ENCODE measurements at regions not wholly inside any gene's neighbourhood (a gene's known extent, or its start where the extent isn't known, plus 50 kb on each side); places are given as distances from the start of the nearest gene placed in this dataset.

GRCh38 chr6:51299621-51300380 lies 481.1 kb downstream of the TFAP2B start:
- TF ChIP-seq, protein P1, sequence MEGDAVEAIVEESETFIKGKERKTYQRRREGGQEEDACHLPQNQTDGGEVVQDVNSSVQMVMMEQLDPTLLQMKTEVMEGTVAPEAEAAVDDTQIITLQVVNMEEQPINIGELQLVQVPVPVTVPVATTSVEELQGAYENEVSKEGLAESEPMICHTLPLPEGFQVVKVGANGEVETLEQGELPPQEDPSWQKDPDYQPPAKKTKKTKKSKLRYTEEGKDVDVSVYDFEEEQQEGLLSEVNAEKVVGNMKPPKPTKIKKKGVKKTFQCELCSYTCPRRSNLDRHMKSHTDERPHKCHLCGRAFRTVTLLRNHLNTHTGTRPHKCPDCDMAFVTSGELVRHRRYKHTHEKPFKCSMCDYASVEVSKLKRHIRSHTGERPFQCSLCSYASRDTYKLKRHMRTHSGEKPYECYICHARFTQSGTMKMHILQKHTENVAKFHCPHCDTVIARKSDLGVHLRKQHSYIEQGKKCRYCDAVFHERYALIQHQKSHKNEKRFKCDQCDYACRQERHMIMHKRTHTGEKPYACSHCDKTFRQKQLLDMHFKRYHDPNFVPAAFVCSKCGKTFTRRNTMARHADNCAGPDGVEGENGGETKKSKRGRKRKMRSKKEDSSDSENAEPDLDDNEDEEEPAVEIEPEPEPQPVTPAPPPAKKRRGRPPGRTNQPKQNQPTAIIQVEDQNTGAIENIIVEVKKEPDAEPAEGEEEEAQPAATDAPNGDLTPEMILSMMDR (IDR thresholded peaks at IDR 0.05), result no peak
- Histone ChIP-seq H3K27ac (no peak overlapping the region), H3K36me3 (ENCODE audit: control insufficient read depth, insufficient read depth, low read length) (no peaks in the 10 kb centered on the region), H3K4me1 (no peaks in the 10 kb centered on the region), H3K4me2 (ENCODE audit: low read length) (no peak overlapping the region), H3K79me2 (no peaks in the 10 kb centered on the region), H3K4me3 (ENCODE audit: low read depth, low read length) (no peak overlapping the region), H2AFZ (no peak overlapping the region), H3K27me3 (ENCODE audit: control insufficient read depth, insufficient read depth, low read length) (no peaks in the 10 kb centered on the region), H3K9ac (no peak overlapping the region), H3K9me3 (ENCODE audit: control insufficient read depth, low read length) (no peaks in the 10 kb centered on the region)

DNA sequence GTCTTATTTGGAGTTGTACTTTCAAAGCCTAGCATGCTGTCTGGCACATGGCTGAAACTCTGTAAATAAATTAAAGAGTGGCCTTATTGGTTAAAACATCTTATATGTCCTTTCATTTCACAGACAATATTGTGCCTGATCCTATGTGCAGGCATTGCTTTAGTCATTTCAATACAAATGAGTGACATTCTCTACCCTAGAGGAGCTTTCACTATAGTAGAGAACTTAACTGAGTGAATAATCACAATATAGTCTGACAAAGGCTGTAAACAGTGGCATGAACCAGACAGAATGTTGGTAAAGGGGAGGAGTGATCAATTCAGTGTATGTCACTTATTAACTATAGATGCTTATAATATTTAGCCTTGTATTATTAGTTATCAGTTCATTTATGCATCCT lies 481.8 kb downstream of the TFAP2B start:
- no peak overlapping the region for H3K27ac ChIP-seq
- no peak overlapping the region for H2AFZ ChIP-seq
- TF ChIP-seq, protein P1 (IDR thresholded peaks at IDR 0.05), result no peak

GRCh38 chr6:51301962-51302361 lies 483.3 kb downstream of the TFAP2B start:
- Histone ChIP-seq H3K9ac (no peak overlapping the region), H3K79me2 (no peaks in the 10 kb centered on the region), H3K36me3 (ENCODE audit: control insufficient read depth, insufficient read depth, low read length) (no peaks in the 10 kb centered on the region), H3K27me3 (ENCODE audit: control insufficient read depth, insufficient read depth, low read length) (no peaks in the 10 kb centered on the region), H3K27ac (no peak overlapping the region), H3K4me2 (ENCODE audit: low read length) (no peak overlapping the region), H3K4me3 (ENCODE audit: low read depth, low read length) (no peak overlapping the region), H3K4me1 (no peaks in the 10 kb centered on the region), H3K9me3 (ENCODE audit: control insufficient read depth, low read length) (no peaks in the 10 kb centered on the region), H2AFZ (no peak overlapping the region)
- TF ChIP-seq, protein P1 (IDR thresholded peaks at IDR 0.05), result no peak

More for the DNA sequence above, 481.8 kb downstream of the TFAP2B start:
- no peak overlapping the region for H3K9ac ChIP-seq
- no peak overlapping the region for H3K4me2 ChIP-seq (ENCODE audit: low read length)
- H3K27me3 ChIP-seq (ENCODE audit: control insufficient read depth, insufficient read depth, low read length), result no peaks in the 10 kb centered on the region
- no peaks in the 10 kb centered on the region for H3K4me1 ChIP-seq
- H3K36me3 ChIP-seq (ENCODE audit: control insufficient read depth, insufficient read depth, low read length), result no peaks in the 10 kb centered on the region
- no peak overlapping the region for H3K4me3 ChIP-seq (ENCODE audit: low read depth, low read length)
- H3K79me2 ChIP-seq, result no peaks in the 10 kb centered on the region
- no peaks in the 10 kb centered on the region for H3K9me3 ChIP-seq (ENCODE audit: control insufficient read depth, low read length)

DNA sequence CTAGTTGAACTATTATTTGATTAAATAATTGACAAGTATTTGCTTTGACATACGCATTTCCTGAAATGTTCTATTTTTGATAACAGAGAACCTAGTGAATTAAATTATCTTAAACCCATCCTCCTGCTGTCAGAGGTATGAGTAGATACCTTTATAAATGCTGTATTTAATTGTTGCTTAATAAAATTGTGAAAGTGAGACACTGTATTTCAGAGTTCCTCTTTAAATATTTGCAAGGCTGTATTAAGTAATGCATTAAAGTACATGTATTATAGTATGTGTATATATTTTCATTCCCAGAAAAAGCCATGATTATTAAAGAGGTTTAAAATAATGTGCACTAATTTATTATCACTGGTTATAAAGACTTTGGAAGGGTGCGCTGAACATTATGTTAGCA lies 483.8 kb downstream of the TFAP2B start:
- Histone ChIP-seq H3K27ac (no peak overlapping the region), H3K9ac (no peak overlapping the region)
- TF ChIP-seq, protein P1 (IDR thresholded peaks at IDR 0.05), result no peak

DNA sequence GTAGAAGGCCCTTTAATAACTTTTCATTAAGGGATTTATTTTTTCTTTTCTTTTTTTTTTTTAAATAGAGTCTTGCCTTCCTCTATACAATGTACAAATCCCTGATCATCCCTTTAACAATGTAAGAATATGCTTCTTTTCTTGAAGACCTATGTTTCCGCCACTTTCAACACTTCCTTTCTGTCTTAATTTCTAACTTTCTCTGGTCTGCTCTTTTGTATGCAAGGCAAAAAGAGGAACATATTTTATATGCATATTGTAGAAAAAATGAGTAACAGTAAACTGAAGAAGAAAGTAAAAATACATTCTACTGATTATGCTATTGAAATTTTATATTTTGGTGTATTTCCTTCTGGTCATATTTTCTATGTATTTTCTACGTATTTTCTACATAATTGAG lies 484.7 kb downstream of the TFAP2B start:
- no peaks in the 10 kb centered on the region for H3K4me1 ChIP-seq

More for the DNA sequence above, 483.8 kb downstream of the TFAP2B start:
- Histone ChIP-seq H3K27me3 (ENCODE audit: control insufficient read depth, insufficient read depth, low read length) (no peaks in the 10 kb centered on the region), H3K4me1 (no peaks in the 10 kb centered on the region), H3K79me2 (no peaks in the 10 kb centered on the region), H3K9me3 (ENCODE audit: control insufficient read depth, low read length) (no peaks in the 10 kb centered on the region), H2AFZ (no peak overlapping the region), H3K4me2 (ENCODE audit: low read length) (no peak overlapping the region), H3K4me3 (ENCODE audit: low read depth, low read length) (no peak overlapping the region), H3K36me3 (ENCODE audit: control insufficient read depth, insufficient read depth, low read length) (no peaks in the 10 kb centered on the region)

More for the DNA sequence above, 484.7 kb downstream of the TFAP2B start:
- H3K27ac ChIP-seq, result no peak overlapping the region
- no peak overlapping the region for H3K9ac ChIP-seq
- no peak overlapping the region for H3K4me3 ChIP-seq (ENCODE audit: low read depth, low read length)
- H3K79me2 ChIP-seq, result no peaks in the 10 kb centered on the region
- no peaks in the 10 kb centered on the region for H3K9me3 ChIP-seq (ENCODE audit: control insufficient read depth, low read length)
- H3K4me2 ChIP-seq (ENCODE audit: low read length), result no peak overlapping the region
- H3K36me3 ChIP-seq (ENCODE audit: control insufficient read depth, insufficient read depth, low read length), result no peaks in the 10 kb centered on the region
- H2AFZ ChIP-seq, result no peak overlapping the region
- H3K27me3 ChIP-seq (ENCODE audit: control insufficient read depth, insufficient read depth, low read length), result no peaks in the 10 kb centered on the region
- TF ChIP-seq, protein P1 (IDR thresholded peaks at IDR 0.05), result no peak

Data from parathyroid adenoma (tissue), 2 donors.